K562 (cell line): ENCODE measurements at regions not wholly inside any gene's neighbourhood (a gene's known extent, or its start where the extent isn't known, plus 50 kb on each side); places are given as distances from the start of the nearest gene placed in this dataset.

ENCODE experiments used
- ATAC-seq: fragments of 200-7000 bp; cut with Tn5 transposase; 3 replicates; pipeline ENCODE4 v1.9.1; 2020; ENCODE audit warnings: moderate library complexity
- BruUV-seq: library from RNA; stranded (reverse); fragments of 400-500 nt; replicated peaks from 2 replicates; lab custom pipeline; 2021; lab: Mats Ljungman, UMichigan
- CTCF ChIA-PET: fragments of 300-600 bp; formaldehyde crosslinking; extraction: SDS; loops from one replicate; lab custom pipeline; 2021; ENCODE audit warnings: low intra/inter-chr PET ratio; lab: Yijun Ruan, JAX
- POLR2A ChIA-PET: fragments of 300-600, 350-650 bp; sonication (Branson Sonifier 250); formaldehyde crosslinking; extraction: SDS; loops from one replicate; lab custom pipeline; 2021; ENCODE audit warnings: antibody characterized with exemption, inconsistent platforms; lab: Yijun Ruan, JAX
- DNase-seq, 4 experiments: peaks; one replicate each; pipeline versions ENCODE4 v3.0.0 to v3.0.0-alpha.2; 2011 to 2018; ENCODE audit warnings: low spot score in 3 of 4, mixed read lengths in 3 of 4; ENCODE audit errors: extremely low read depth in 1 of 4
- FAIRE-seq: peaks from 2 replicates; lab custom pipeline; 2011; peaks lifted over from hg19 to GRCh38; lab: Jason Lieb, UNC
- H2AFZ ChIP-seq: 2 replicates; pipeline ENCODE4 v1.6.0; 2011; ENCODE audit warnings: low read depth, low read length, control low read depth, inconsistent platforms
- H3K27ac ChIP-seq: fragments of 200-600 bp; 3 replicates; pipeline ENCODE4 v1.8.0; 2011; ENCODE audit warnings: low read depth, mild to moderate bottlenecking, control low read depth, inconsistent platforms, low read length, moderate library complexity, mixed read lengths; ENCODE audit errors: extremely low read depth
- H3K27me3 ChIP-seq, 2 experiments: fragments of 300-600 bp in 1 of 2; 2 replicates in 1 of 2; 3 replicates in 1 of 2; pipeline versions ENCODE4 v1.6.0 to v1.8.0; 2011; ENCODE audit warnings: inconsistent platforms in 2 of 2, low read length in 2 of 2, mild to moderate bottlenecking in 1 of 2, mixed read lengths in 1 of 2, moderate library complexity in 1 of 2; ENCODE audit not compliant: control insufficient read depth in 2 of 2, insufficient read depth in 2 of 2
- H3K36me3 ChIP-seq: fragments of 300-600 bp; 3 replicates; pipeline ENCODE4 v1.8.0; 2011; ENCODE audit warnings: mild to moderate bottlenecking, low read length, inconsistent platforms; ENCODE audit not compliant: control insufficient read depth, insufficient read depth
- H3K4me1 ChIP-seq, 2 experiments: fragments of 200-600 bp in 1 of 2; replicated peaks in 1 of 2; 2 replicates in 1 of 2; 3 replicates in 1 of 2; pipeline versions ENCODE4 v1.5.1 to v1.8.0; 2011; ENCODE audit warnings: inconsistent platforms in 2 of 2, low read length in 2 of 2, mild to moderate bottlenecking in 1 of 2, mixed read lengths in 1 of 2, moderate library complexity in 1 of 2; ENCODE audit not compliant: control insufficient read depth in 2 of 2, insufficient read depth in 2 of 2
- H3K4me2 ChIP-seq: 2 replicates; pipeline ENCODE4 v1.6.1; 2011; ENCODE audit warnings: low read length, control low read depth, inconsistent platforms, mixed read lengths; ENCODE audit not compliant: insufficient read depth
- H3K4me3 ChIP-seq: fragments of 200-600 bp; sonication (generic), shearing (Covaris generic); 2 replicates; pipeline ENCODE4 v1.5.1; 2016; ENCODE audit warnings: control low read depth, inconsistent platforms
- H3K79me2 ChIP-seq: fragments of 200-600 bp; 3 replicates; pipeline ENCODE4 v1.8.0; 2011; ENCODE audit warnings: low read length, inconsistent platforms; ENCODE audit not compliant: control insufficient read depth, insufficient read depth
- H3K9ac ChIP-seq, 2 experiments: 2 replicates each; pipeline versions ENCODE4 v1.6.0 to v1.6.1; 2011; ENCODE audit warnings: low read depth in 2 of 2, low read length in 2 of 2, control low read depth in 1 of 2, inconsistent platforms in 1 of 2, mild to moderate bottlenecking in 1 of 2, mixed read lengths in 1 of 2; ENCODE audit not compliant: insufficient read depth in 1 of 2
- H3K9me1 ChIP-seq: one replicate; pipeline ENCODE4 v1.6.0; 2011; ENCODE audit warnings: inconsistent platforms, mild to moderate bottlenecking, low read length, moderate library complexity; ENCODE audit not compliant: control insufficient read depth, insufficient read depth
- H3K9me3 ChIP-seq: replicated peaks from 2 replicates; pipeline ENCODE4 v1.5.1; 2011; ENCODE audit warnings: low read depth, low read length, inconsistent platforms; ENCODE audit not compliant: control insufficient read depth, insufficient read depth
- H4K20me1 ChIP-seq: replicated peaks from 2 replicates; pipeline ENCODE4 v1.6.1; 2011; ENCODE audit warnings: low read length, inconsistent platforms, mixed read lengths; ENCODE audit not compliant: control insufficient read depth, insufficient read depth
- BCL6 ChIP-seq: fragments of 250-450 bp; sonication (Bioruptor Pico); IDR thresholded peaks from 2 replicates; pipeline ENCODE4 v1.4.0; 2020
- PBX2 ChIP-seq, 2 experiments: IDR thresholded peaks in 1 of 2; conservative IDR thresholded peaks in 1 of 2; 2 replicates each; pipeline ENCODE4 v1.6.1; 2016; ENCODE audit warnings: low read depth in 2 of 2, mild to moderate bottlenecking in 1 of 2, missing compliant biosample characterization in 1 of 2, missing genetic modification characterization in 1 of 2, moderate library complexity in 1 of 2
- WGBS: fragments of 100-300 bp; shearing (Covaris generic); methylation state at CpG from one replicate; pipeline ENCODE4 v1.1.6; 2016; ENCODE audit warnings: low coverage, mixed read lengths; ENCODE audit not compliant: insufficient coverage; ENCODE audit errors: missing lambda C conversion rate; 5-methylcytosine and 5-hydroxymethylcytosine counted together
- in situ Hi-C: fragments of 300-500 bp; cut with MboI; formaldehyde crosslinking; loops from 4 replicates; pipeline ENCODE4 v1.15.0; 2018; ENCODE audit warnings: inconsistent platforms, mixed read lengths
- intact Hi-C: fragments of 100-400 bp; cut with micrococcal nuclease; formaldehyde crosslinking; loops from 2 replicates; pipeline ENCODE4 v1.14.2; 2022

GRCh38 chr7:3207387-3207902, 93.6 kb upstream of the SDK1 start:
- ATAC-seq (no peak), DNase-seq (no peak), FAIRE-seq (no peak)
- H4K20me1 ChIP-seq: no peaks in the 10 kb centered on the region
- no peak overlapping the region for H2AFZ ChIP-seq
- no peaks in the 10 kb centered on the region for H3K36me3 ChIP-seq
- H3K4me2 ChIP-seq: no peak overlapping the region
- no peak overlapping the region for H3K27ac ChIP-seq
- BruUV-seq: no TSS peak
- H3K9me1 ChIP-seq: no peaks in the 10 kb centered on the region
- H3K79me2 ChIP-seq: no peaks in the 10 kb centered on the region
- TF ChIP-seq BCL6 (CRISPR knock-in tag) (no peak), PBX2 (CRISPR knock-in tag; IDR thresholded peaks at IDR 0.05; ENCODE audit: low read depth) (no peak), PBX2 (tag; conservative IDR thresholded peaks at IDR 0.05; ENCODE audit: low read depth) (0 out of 2 replicates have a peak, but pooled peaks have one; percentile 33)
- no peak overlapping the region for H3K9ac ChIP-seq
- H3K4me3 ChIP-seq: no peak overlapping the region
- 11% methylated on average over 11 of the region's 11 CpGs for WGBS
- CTCF ChIA-PET: no interaction called here
- H3K27me3 ChIP-seq: peaks cover 2 to 12% of the 10 kb centered on the region in 2 experiments; a peak in 3 of 5 replicates
- in situ Hi-C loops: no loop called here
- intact Hi-C loops: no loop called here
- no peaks in the 10 kb centered on the region for H3K9me3 ChIP-seq
- POLR2A ChIA-PET: interaction anchor here (0.7 kb wide), 1 partner anchor 147 kb away, joined by 3 read pairs; no protein-coding TSS in a partner anchor
- no peaks in the 10 kb centered on the region for H3K4me1 ChIP-seq
